ENCODE measurements at regions not wholly inside any gene's neighbourhood (a gene's known extent, or its start where the extent isn't known, plus 50 kb on each side); places are given as distances from the start of the nearest gene placed in this dataset.

GRCh38 chr9:117882171-117882570 is 178.0 kb downstream of the TLR4 start:
- H3K27ac Mint-ChIP-seq, result 0 out of 7 replicates have a peak overlapping the region, but pooled peaks of 1 of the 3 experiments have one; percentile 20
- H3K56ac ChIP-seq (ENCODE audit: insufficient read length, low read depth, low read length), result no peak overlapping the region
- no peaks in the 10 kb centered on the region for H3K79me2 ChIP-seq (ENCODE audit: insufficient read depth, low read length)
- H2AK5ac ChIP-seq (ENCODE audit: insufficient read length, low read length), result no peak overlapping the region
- H3T11ph ChIP-seq (ENCODE audit: low read length), result no peak overlapping the region
- H4K8ac ChIP-seq (replicated peaks; ENCODE audit: insufficient read length, low read depth, low read length), result no peak overlapping the region
- TF ChIP-seq CTCF (conservative IDR thresholded peaks at IDR 0.05), result no peak
- no peak overlapping the region for H2BK15ac ChIP-seq (ENCODE audit: low read depth, low read length)
- H2BK120ac ChIP-seq (ENCODE audit: low read depth, low read length, poor library complexity, severe bottlenecking), result no peak overlapping the region
- no peak overlapping the region for H4K5ac ChIP-seq (ENCODE audit: insufficient read length, low read depth, low read length)
- no peak overlapping the region for H3K9ac ChIP-seq (ENCODE audit: extremely low read depth, insufficient read length, low read length)
- H3K14ac ChIP-seq (ENCODE audit: insufficient read depth, low read length), result no peak overlapping the region
- H2BK20ac ChIP-seq (ENCODE audit: low read depth, low read length, poor library complexity, severe bottlenecking), result no peak overlapping the region
- H3K27me3 Mint-ChIP-seq (ENCODE audit: low read depth), result no peaks in the 10 kb centered on the region
- DNase-seq, result no peak
- H3K9me3 Mint-ChIP-seq, result no peaks in the 10 kb centered on the region
- no peak overlapping the region for H4K91ac ChIP-seq (ENCODE audit: insufficient read length, low read depth, low read length)
- no peak overlapping the region for H3K27ac ChIP-seq (ENCODE audit: insufficient read length, low read depth, low read length)
- no peak overlapping the region for H2BK12ac ChIP-seq (ENCODE audit: insufficient read length, low read depth, low read length)
- no peak overlapping the region for H2BK5ac ChIP-seq (ENCODE audit: insufficient read length, low read length)
- H3K79me1 ChIP-seq (ENCODE audit: insufficient read depth, low read depth, low read length, poor library complexity, severe bottlenecking), result no peaks in the 10 kb centered on the region
- no peak overlapping the region for H3K18ac ChIP-seq (ENCODE audit: insufficient read length, low read depth, low read length)
- H3K9me3 ChIP-seq (ENCODE audit: control insufficient read depth, low read depth, low read length), result no peaks in the 10 kb centered on the region
- H3K4me3 Mint-ChIP-seq, result no peak overlapping the region
- no peaks in the 10 kb centered on the region for H3K4me1 Mint-ChIP-seq
- no peak overlapping the region for H3K4ac ChIP-seq (ENCODE audit: low read depth, low read length)
- H4K20me1 ChIP-seq (ENCODE audit: control insufficient read depth, insufficient read depth, insufficient read length), result no peaks in the 10 kb centered on the region
- H3K4me1 ChIP-seq (ENCODE audit: insufficient read depth, low read length), result no peaks in the 10 kb centered on the region
- WGBS (ENCODE audit: extremely low coverage, insufficient read length, low lambda C conversion rate), result no CpG with 5 or more reads among the region's 4 CpGs
- no peaks in the 10 kb centered on the region for H3K36me3 Mint-ChIP-seq (ENCODE audit: insufficient read depth in 1 of 3, low read depth in 3 of 3)
- no peaks in the 10 kb centered on the region for H3K23me2 ChIP-seq (ENCODE audit: insufficient read length, low read depth, low read length, poor library complexity, severe bottlenecking)
- no peak overlapping the region for H3K4me2 ChIP-seq (ENCODE audit: insufficient read depth, insufficient read length, low read length)
- H2AFZ ChIP-seq (ENCODE audit: low read length), result no peak overlapping the region
- H3K23ac ChIP-seq (ENCODE audit: insufficient read length, low read depth, low read length), result no peak overlapping the region
- H3K27me3 ChIP-seq (ENCODE audit: insufficient read depth, low read length), result no peaks in the 10 kb centered on the region

All from H9 (cell line).